ENCODE measurements at regions not wholly inside any gene's neighbourhood (a gene's known extent, or its start where the extent isn't known, plus 50 kb on each side); places are given as distances from the start of the nearest gene placed in this dataset.

DNA sequence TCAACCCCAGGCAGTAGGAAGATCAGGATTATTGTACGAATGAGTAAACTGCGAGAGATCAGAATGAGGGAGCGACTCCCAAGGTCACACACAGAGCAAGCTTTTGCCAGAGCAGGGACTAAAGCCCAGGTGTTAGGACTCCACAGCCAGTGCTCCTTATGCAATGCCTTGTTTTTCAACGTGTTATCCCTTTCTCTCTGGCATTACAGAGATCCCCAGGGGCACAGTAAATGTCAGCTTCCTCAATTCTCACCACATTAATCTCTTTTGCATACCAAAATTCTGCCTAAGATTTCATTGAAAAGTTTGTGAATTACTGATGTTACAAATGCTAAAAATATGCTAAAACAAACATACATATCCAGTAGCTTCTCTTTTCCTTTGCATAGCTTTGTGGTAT lies 68.1 kb upstream of the CES5A start:
- DNase-seq (ENCODE audit: low read depth), result no peak

DNA sequence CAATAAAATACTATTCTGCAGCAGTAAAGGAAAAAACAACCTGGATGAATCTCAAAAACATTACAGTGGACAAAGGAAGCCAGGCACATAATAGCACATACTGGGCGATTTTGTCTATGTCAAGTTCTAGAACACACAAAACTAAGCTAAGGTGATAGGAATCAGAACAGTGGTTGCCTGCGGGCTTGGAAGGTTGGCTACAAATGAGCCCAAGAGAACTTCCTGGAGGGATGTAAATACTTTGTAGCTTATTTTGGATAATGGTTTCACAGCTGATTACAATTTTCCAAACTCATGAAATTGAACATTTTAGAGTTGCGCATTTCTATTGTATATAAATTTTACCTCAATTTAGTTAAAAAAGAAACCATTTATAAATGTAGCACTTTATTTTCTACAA lies 67.6 kb upstream of the CES5A start:
- DNase-seq (ENCODE audit: low read depth), result no peak

DNA sequence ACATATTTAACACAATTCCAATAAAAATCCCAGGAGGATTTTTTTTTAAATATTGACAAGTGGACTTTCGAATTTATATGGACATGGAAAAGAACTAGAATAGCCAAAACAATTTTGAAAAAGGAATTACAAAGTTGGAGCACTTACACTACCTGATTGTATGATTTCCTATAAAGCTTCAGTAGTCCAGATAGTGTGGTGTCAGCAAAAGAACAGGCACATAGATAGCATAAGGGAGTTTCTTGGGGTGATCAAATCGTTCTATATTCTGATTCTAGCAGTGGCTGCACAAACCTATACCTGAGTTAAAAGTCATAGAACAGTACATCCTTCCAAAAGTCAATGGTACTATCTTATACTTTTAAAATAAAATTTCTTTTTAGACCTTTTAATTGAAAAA lies 66.4 kb upstream of the CES5A start:
- DNase-seq (ENCODE audit: low read depth), result no peak

DNA sequence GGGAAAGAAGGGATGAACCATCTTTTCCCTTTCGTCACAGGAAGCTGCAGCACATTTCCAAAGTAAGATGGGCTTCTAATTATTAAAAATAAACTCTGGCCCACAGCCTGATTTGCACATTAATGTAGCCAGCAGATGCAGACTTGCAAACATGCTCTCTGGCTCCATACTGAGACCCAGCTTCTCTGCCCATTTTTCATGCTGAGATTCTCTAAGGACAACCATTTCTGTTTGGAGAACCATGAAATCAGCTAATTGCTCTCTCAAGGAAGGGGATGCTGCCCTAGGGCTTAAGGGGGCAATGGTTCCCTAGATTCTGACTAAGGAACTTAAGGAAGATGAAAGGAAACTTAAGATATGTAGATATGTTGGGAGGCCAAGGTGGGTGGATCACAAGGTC lies 63.0 kb upstream of the CES5A start:
- no peak for DNase-seq (ENCODE audit: low read depth)

DNA sequence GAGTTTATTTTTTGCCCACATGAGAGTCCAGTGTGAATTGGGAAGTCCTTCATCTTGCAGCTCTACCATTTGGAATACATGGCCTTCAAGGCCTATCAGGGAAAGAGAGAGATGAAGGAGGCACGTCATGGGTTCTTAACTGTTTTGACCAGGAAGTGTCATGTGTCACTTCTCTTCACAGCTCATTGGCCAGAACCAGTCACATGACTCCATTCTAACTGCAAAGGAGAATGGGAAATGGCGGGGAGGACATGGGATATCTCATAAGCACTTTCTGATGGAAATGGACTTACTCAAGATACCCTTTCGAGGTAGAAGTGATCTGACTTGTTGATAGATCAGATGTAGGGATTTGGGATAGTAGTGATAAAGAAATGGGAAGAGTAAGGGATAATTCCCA lies 57.9 kb upstream of the CES5A start:
- DNase-seq (ENCODE audit: low read depth), result no peak

GRCh38 chr16:55930036-55930435 lies 54.9 kb upstream of the CES5A start:
- DNase-seq (ENCODE audit: low read depth), result no peak

DNA sequence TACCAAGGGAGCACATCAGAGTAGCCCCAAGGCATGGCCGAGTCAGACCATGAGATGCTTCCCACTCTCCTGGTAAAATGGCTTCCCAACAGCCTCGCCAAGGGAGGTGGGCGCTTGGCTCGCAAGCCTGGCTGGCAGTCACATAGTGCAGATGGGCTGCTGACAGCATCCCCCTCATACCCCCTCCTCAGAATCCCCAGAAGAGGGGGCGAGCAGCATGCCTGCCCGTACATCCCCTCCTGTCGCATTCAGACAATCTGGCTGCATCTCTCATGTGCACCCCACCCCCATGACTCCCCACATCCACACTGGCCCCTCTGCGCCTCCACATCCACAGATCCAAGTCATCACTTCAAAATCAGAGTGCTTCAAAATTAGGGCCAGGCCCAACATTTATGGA lies 54.0 kb upstream of the CES5A start:
- DNase-seq (ENCODE audit: low read depth), result no peak

DNA sequence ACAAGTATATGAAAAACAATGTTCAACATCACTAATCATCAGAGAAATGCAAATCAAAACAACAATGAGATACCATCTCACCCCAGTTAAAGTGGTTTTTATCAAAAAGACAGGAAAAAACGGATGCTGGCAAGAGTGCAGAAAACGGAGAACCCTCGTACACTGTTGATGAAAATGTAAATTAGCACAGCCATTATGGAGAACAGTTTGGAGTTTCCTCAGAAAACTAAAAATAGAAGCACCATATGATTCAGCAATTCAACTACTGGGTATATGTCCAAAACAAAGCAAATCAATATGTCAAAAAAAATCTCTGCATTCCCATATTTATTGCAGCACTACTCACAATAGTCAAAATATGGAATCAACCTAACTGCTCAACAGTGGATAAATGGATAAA lies 50.1 kb upstream of the CES5A start:
- no peak for DNase-seq (ENCODE audit: low read depth)

Measured in fibroblast of gingiva (primary cell).